GM10847 (cell line): ENCODE measurements at regions not wholly inside any gene's neighbourhood (a gene's known extent, or its start where the extent isn't known, plus 50 kb on each side); places are given as distances from the start of the nearest gene placed in this dataset.

Experiments
- POLR2A ChIP-seq: IDR thresholded peaks from 2 replicates; pipeline ENCODE4 v1.6.1; 2011; ENCODE audit not compliant: insufficient read length; ENCODE audit errors: extremely low read depth

- TF ChIP-seq POLR2A = no peak
Observed at GRCh38 chr16:72501739-72502593, 330.0 kb upstream of the PMFBP1 start.

DNA sequence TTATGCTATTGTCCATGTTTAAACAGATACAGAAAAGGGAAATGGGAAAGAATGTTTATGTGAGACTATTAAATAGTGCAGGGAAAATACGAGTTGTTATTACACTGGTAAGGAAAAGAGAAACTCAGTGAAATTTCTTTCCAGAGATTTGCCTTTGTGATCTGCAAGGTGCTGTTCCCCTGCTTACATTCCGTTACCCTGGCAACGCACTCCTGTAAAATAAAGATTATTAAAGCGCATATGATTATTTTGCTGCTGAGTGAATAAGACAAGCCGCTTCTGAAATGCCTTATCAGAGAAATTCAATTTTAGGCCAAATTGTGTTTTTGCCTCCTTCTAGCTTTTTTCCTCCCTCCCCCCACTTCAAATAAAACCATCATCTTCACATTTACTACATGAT lies 328.6 kb upstream of the PMFBP1 start:
- no peak for TF ChIP-seq POLR2A

DNA sequence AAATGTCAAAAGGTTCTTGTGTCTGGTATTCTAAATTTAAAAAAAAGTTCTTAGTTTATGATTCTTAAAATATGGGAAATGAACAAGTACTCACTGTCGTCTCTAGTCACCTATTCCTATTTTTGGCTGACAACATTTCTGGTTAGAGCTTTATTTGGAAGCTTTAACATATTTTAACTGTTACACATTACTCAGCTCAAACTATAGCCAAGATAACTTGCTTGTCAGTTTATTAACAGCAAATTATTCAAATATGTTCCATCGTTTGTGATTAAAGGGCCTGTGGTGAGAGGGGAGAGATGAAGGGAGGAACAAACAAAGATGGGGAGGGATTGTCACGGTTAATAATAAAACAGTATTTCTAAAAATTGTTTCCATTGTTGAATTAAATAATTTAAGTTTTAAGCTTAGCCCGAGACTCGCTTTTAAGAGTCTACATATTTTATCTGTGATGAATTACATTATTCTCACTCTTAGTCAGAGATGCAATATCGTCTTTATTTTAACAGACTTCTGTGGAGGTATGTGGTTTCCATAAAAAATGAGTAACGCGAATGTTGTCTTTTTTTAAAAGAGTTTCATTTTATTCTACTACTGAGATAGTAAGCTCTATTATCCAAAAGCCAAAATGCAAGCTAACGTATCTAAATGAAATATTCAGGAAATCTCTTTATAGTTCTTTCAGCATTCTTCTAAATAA lies 321.9 kb upstream of the PMFBP1 start:
- no peak for TF ChIP-seq POLR2A

DNA sequence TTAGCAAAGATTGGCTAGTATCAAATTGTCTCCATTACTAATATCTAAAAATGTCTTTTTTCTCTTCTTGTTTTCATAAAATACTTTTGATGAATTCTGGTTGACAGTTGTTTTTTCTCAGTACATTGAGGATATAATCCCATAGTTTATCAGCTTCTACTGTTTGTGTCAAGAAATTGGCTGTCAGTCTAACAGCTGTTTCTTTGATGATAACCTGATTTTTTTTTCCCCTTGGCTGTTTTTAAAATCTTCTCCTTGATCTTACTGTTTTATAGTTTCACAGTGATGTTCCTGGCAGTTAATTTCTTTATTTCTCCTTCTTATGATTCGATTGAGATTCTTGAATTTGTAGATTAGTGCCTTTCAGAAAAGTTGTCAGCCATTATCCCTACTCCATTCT lies 315.3 kb upstream of the PMFBP1 start:
- TF ChIP-seq POLR2A = no peak

DNA sequence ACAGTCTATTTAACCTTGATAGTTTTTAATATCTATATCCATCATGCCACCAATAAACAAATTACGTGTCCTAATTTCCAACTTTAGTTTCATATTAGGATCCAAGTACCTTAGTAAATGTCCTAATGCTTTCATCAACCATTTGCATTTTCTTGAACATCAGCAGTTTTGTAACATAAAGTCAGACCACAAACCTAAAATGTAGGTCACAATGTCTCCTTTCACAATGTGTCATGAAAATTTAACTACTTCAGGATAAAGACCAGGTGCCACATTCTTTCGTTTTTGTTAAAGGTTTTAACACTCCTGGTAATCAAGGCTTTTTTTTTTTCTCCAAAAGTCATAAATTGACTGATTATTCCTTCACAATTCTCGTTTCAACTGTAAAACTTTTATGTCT lies 310.7 kb upstream of the PMFBP1 start:
- TF ChIP-seq POLR2A = no peak

DNA sequence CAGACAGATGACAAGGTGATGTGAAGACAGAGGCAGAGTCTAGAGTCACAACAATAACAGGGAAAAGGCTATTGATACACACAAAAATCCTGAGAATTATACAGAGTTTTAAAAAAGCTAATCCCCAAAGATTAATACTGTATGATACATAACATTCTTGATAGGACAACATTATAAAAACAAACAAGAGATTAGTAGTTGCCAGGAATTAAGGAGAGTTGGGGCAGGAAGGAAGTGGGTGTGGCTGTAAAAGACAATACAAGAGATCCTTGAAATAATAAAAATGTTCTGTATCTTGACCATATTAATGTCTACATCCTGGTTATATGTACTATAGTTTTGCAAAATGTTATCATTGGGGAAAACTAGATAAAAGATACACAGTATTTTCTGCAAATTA lies 309.5 kb upstream of the PMFBP1 start:
- TF ChIP-seq POLR2A = no peak

GRCh38 chr16:72480911-72481310 lies 309.0 kb upstream of the PMFBP1 start:
- no peak for TF ChIP-seq POLR2A

DNA sequence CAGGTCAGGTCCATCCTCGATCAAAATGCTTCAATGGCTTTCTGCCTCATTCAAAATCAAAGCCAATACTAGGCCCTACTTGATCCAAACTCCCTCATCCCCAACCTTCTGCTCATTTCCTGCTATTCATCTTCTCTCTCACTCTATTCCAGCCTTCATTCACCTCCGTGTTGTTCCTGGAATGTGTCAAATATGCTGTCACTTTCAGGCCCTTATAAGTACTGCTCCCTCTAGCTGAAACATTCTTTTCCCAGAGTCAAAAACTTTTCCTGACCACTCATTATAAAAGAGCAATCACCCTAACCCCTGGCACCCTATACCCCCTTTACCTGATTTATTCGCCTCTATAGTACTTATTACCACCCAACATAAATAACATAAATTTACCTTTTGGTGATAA lies 303.7 kb upstream of the PMFBP1 start:
- no peak for TF ChIP-seq POLR2A

- no peak for TF ChIP-seq POLR2A
Observed at GRCh38 chr16:72474501-72475123, 302.7 kb upstream of the PMFBP1 start.

GRCh38 chr16:72473631-72474030 lies 301.7 kb upstream of the PMFBP1 start:
- TF ChIP-seq POLR2A = no peak

GRCh38 chr16:72471317-72471924 lies 299.5 kb upstream of the PMFBP1 start:
- TF ChIP-seq POLR2A = no peak

DNA sequence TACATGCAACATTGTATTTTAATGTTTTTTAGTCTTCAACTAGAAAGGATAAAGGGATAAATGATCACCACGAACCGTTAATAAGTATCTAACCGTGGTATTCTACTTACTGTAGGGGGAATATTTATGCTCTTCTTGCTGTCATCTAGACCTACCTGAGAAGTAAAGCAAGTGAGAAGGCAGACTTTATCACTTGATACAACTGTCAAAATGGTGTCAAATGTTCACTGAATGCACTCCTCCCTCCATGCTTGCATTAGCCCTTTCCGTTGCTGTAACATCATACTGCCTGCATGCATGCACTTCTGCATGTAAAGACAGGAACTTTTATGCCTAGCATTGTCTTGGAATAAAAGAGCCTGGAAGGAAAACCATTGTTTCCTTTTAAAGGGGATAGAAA lies 298.6 kb upstream of the PMFBP1 start:
- no peak for TF ChIP-seq POLR2A

DNA sequence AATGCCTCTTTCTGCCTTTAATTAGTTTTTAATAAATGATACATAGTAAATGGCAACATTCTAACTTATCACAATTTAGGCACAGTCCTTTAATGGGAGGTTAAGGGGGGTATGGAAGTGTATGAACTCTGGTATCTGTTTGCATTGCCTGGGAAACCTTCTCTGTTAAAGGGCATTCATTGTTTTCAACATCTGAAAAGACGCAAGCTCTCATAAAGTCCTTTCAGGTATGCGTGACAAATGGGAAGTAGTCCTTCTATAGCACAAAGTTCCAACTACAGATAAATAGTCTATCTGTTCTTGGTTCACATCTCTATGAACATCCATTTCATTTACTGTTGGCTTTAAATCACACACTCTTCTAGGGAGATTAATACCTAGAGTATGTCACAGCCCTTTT lies 298.0 kb upstream of the PMFBP1 start:
- no peak for TF ChIP-seq POLR2A

DNA sequence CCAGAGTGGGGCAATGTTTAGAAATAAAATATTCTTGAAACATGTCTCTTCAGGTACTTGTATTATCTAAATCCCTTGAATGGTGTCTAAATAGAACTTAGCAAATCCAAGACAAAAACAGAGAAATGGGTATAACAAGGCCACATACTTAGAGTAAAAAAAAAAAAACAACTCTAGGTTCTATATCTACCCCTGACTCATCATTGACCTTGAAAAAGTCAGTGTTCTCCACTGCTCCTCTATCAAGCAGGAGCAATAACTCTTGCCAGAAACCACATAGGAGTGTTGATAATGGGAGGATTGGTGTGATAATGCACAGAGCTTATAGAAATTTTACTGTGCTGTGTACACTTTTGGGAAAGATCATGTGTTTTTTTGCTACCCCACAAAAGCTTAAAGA lies 296.6 kb upstream of the PMFBP1 start:
- TF ChIP-seq POLR2A = no peak

DNA sequence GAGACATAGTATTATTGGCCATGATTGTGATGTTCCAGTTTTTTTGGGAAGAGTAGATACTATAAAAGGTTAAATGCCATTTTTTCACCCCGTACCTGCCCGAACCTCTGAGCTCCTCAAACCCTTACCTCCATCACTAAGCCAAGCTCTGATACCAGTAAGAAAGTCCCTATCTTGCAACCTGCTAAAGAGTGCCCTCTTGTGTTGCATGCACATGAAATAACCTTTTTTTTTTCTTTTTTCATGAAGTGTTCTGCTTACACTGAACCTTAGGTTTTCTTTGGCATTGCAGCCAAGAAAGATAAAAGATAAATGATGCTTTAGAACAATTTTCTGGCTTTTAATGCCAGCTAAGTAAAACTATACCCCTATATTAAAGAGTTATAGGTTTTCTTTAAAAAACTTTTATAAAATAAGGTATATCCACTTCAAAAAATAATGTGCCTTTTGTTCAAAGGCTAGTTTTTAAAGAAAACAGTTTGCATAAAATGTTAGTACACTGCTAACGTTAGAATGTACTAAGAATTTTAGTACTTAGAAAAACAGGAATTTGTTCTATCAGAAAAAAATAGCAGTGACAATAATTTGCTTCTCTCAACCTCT lies 295.3 kb upstream of the PMFBP1 start:
- no peak for TF ChIP-seq POLR2A
